ENCODE measurements at regions not wholly inside any gene's neighbourhood (a gene's known extent, or its start where the extent isn't known, plus 50 kb on each side); places are given as distances from the start of the nearest gene placed in this dataset.

DNA sequence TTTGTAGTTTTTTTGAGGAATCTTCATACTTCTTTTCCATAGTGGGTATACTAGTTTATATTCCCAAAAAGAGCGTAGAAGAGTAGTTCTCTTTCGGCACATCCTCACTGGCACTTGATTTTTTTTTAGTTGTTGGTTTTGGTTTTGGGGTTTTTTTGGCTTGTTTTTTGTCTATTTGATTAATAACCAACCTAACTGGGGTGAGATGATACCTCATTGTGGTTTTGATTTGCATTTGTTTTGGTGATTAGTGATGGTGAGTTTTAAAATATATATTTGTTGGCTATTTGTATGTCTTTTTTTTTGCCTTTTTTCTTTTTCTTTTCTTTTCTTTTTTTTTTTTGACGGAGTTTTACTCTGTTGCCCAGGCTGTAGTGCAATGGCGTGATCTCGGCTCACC is 69.7 kb upstream of the BTG1 start:
- DNase-seq = no peak

DNA sequence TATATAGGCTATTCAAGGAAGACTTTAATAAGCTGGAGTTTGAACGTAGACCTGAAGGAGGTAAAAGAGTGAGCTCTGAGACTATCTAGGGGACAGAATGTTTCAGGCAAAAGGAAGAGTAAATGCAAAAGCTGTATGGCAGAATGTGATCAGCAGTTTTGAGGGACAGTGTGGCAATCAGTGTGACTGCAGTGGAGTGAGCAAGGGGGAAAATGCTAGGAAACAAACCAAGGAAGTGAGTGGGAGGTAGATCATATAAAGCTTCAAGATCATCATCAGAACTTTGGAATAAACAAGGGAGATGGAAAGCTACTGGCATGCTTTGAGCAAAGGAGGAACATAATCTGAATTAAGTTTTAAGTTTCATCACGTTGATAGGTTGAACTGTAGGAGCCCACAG is 67.5 kb upstream of the BTG1 start:
- no peak for DNase-seq

DNA sequence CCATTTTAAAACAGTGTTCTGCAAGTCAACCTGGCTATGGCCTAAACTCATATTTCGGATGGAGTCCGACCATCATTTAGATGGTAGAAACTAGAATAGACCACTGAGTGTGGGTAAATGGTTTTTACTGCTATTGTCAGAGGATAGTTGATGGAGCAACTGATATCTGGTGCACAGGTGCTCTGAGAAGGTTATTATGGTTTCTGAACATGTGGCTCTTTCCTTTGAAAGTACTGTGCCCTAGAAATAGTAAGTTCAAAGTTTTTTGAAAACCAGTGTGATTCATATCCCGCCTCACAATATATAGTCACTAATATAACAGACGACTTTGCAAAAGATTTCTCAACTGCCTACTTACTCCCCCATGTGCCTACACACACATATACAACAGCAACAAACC is 64.4 kb upstream of the BTG1 start:
- DNase-seq = no peak

DNA sequence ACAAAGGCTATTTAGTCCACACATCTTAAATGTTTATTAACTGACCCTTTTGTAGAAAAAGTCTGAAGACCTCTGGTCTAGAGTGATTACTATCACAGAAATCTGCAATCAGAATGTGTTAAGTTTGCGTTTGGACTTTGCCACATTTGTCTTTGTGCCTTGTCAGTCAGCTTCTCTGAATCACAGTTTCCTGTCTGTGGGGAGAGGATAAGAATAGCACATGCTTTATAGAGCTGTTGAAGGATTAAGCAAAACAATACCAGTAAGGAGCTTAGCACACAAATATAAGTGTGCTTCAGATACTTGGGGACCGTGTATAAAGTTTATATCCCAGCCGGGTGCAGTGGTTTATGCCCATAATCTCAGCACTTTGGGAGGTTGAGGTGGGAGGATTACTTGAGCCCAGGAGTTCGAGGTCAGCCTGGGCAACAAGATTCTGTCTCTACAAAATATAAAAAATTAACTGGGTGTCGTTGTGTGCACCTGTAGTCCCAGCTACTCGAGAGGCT is 63.0 kb upstream of the BTG1 start:
- no peak for DNase-seq

DNA sequence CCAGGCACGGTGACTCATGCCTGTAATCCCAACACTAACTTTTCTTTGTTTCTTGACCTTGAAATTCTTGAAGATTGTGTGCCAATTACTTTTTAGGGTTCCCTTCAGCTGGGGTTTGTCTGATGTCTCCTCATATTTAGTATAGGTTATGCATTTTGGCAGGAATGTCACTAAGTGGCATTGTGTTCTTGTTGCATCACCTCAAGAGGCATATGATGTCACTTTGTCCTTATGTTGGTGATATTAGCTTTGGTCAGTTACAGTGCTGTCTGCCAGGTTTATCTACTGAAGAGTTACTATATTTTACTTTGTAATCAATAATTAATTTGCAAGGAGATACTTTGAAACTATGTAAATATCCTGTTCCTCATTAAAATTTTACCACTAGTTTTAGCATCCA is 61.0 kb upstream of the BTG1 start:
- no peak for DNase-seq

DNA sequence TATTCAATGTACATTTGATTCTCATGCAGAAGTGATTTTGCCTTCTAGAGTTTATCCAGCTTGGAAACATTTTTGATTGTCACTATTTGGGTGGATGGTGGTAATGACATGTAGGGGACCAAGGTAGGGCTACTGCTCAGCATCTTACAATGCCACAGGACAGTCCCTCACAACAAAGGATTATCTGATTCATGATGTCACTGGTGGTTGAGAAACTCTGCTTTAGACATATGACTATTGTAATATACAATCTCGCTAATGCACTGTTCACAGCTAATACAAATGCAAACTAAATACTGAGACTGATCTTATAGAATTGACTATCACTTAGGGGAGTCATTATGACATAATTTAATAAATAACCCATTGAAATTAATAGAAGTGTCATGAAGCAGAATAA is 60.4 kb upstream of the BTG1 start:
- DNase-seq = no peak

DNA sequence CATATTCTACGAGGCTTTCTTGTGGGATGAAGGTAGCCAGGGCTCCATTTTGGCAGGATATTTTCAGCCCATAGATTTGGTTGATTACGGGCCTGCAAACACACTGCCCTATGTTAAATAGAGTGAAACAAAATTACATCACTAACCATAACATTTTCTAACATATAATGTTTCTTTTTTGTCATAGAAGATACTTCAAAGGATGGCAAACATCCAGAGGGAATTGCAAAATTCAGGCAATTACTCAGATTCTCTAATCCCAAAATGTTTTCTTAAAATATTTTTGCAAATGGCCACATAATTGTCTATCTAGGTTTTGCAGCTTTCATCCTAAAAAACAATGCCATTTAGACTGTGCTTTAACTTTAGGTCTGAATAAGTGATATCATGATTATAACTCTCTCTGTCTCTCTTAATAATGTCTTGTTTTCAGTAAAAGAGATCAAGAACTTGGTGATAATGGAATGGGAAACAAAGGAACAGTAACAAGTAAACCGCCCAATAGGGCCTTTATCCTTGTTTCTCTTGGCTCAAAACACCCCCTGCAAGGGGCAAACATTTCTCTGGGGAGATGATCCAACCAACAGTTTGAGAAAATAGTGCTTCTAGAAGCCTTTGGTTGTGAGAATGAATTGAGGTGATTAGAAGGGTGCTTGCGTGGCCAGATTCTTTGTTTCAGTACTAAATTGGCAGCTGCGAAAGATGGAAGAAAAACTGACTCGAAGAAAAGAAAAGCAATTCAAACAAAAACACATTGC is 54.4 kb upstream of the BTG1 start:
- DNase-seq = no peak

DNA sequence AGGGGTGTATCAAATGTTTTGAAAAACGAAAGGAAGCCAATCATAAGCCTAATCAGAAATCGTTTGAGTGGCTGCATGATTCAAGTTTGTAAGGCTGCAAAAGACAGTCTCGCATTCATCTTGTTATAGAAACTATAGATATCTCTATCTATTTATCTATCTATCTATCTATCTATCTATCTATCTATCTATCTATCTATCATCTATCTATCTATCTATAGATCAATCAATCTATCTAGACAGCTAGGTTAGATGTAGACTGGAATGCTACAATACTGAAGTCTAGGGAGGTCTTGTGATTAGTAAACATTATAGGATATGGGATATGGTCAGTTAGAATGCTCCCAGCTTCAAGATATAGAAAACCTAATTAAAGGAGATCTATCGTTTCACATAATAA is 52.2 kb upstream of the BTG1 start:
- no peak for DNase-seq

DNA sequence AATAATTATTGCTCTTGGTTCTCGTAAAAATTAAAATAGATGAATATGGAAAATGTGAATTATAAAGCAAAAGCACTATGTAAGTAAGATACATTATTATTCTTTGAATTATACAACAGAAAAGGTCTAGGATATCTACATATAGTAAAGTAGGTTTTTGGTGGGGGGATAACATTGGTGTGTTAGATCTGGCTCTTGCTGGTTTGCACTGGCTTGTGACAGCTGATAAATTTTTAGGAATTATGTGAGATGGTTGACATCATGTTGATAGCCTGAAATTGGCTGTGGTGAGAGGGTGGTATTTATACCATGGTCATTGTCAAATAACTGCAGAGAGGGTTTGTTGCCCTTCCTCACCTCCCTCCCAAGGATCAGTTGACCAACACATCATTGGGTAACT is 50.7 kb upstream of the BTG1 start:
- no peak for DNase-seq

Data from hematopoietic multipotent progenitor cell treated with erythropoietin and hydrocortisone succinate and interleukin-3 and kit ligand, for 8 days (in vitro differentiated cells).